ENCODE measurements at regions not wholly inside any gene's neighbourhood (a gene's known extent, or its start where the extent isn't known, plus 50 kb on each side); places are given as distances from the start of the nearest gene placed in this dataset.

DNA sequence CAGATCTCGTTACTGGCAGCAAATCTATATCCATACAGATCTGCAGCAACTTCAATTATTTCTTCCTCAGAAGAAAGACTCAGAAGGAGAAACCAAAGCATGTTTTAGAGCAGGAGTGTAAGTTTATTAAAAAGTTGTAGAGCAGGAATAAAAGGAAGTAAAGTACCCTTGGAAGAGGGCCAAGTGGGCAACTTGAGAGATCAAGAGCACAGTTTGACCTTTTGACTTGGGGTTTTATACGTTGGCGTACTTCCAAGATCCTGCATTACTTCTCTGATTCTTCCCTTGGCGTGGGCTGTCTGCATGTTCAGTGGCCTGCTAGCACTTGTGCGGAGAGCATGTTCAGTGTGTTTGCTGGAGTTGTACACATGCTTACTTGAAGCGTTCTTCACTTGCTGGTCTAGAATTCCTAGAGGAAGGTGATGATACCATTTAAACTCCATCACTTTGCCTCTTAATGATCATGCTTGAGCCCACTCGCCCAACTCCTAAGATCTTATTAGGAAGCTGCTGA, 1114.7 kb upstream of the PABPC4L start:
- DNase-seq (ENCODE audit: low spot score) = no peak

- no peak for DNase-seq (ENCODE audit: low spot score)
Observed at GRCh38 chr4:135290136-135290535, 1088.5 kb upstream of the PABPC4L start.

GRCh38 chr4:135283934-135284333, 1082.3 kb upstream of the PABPC4L start:
- DNase-seq (ENCODE audit: low spot score) = no peak

DNA sequence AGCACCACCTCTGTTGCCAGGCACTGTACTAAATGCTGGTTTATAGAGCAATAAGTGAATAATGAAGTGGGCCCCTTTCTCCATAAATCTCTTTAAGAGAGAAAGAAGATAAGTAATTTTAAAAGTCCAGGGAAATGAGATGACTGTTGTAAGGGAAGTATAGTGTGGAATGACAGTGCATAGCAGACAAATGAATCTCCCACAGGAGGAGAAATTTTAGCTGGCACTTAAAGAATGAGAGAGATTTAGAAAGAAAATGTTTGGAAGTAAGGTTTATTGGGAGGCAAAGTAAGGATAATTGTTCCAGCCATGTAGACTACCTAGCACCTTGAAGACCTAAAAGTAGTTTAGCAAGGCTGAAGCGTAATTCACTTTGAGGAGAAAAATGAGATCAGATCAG, 1081.1 kb upstream of the PABPC4L start:
- DNase-seq (ENCODE audit: low spot score) = no peak

DNA sequence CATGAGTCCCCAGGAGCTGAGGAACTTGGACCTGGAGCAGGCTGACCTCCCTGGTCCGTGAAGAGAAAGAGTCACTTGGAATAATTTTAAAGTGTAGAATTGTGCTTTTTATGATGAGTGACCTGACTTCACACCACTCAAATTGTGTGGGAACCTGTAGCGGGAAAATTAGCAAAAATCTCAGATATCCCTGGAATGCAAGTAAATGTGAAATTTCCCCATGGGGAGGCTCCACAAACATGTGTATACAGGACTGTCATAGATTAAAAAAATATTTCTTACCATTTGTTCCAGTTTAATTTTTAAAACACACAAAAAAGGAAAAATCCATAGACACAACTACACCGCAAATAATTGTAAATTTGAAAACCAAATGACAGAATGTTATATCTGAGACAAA, 1079.6 kb upstream of the PABPC4L start:
- no peak for DNase-seq (ENCODE audit: low spot score)

DNA sequence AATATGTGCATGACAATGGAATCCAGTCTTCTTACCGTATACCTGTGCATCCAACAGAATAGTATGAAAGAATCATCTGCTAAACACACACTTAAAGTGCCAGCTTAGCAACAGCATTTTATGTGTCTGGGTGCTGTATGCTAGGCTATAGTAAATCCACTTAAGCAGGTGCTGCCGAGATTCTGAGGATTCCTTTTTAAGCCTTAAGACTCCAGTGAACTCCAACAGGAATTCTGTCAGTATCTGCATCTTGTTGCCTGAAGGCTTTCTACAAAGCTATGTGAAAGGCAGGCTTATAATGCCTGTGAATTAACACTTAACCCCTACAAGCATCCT, 1076.4 kb upstream of the PABPC4L start:
- no peak for DNase-seq (ENCODE audit: low spot score)

DNA sequence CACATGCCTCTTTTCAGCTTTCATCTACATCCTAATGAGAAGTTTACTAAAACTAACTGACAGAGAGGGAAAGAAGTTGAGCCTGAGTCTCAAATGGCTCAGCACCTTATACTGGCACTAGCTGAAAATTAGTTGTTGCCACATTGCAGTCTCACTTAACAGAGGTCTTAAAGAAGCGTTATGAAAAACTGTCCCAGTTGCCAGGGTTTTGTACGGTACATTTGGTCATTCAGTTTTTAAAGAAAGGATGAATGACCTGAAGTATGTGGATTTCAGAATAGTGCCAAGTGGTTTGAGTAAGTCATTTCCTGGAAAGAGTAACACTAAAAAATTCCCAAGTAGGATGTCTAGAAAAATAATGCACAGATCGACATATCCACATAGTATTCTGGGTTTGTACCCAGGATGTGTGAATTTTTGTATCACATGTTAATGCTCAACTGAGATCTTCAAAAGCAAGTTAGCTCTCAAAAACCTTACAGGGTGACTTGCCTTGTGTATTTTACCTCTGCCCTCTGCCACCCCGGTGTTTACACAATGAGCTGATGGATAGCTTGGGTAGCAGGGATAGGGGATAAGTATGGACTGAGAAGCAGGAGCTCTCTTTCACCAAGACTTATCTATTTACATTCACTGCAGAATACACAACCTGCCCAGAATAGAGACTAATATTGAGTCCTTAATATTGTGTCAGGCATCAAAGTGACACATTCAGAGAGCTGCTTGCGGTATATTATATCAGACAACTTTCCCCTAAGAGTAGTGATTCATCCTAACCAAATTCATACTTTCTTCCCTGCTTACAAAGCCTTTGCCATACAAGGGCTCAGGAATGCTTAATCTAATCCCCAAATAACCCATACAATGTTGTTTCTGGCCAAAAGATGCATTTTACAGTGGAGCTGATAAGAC, 1075.7 kb upstream of the PABPC4L start:
- no peak for DNase-seq (ENCODE audit: low spot score)

DNA sequence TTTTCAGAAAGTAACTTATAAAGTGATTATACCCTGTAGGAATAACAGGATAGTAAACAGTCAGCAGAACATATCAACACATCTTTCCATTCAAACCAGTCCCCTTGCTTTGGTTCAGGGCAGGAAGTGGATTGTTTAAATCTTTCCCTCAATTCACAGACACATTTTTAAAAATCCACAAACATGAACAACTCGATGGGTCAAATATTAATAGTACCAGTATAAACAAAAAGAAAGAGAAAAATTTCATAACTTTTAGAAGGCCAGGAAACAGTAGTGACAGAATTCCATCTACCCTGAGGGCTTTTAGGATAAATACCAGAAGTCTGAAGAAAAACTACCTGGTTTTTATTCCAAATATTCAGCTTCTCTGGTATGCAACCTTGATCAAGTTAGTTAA, 1072.8 kb upstream of the PABPC4L start:
- DNase-seq (ENCODE audit: low spot score) = no peak

DNA sequence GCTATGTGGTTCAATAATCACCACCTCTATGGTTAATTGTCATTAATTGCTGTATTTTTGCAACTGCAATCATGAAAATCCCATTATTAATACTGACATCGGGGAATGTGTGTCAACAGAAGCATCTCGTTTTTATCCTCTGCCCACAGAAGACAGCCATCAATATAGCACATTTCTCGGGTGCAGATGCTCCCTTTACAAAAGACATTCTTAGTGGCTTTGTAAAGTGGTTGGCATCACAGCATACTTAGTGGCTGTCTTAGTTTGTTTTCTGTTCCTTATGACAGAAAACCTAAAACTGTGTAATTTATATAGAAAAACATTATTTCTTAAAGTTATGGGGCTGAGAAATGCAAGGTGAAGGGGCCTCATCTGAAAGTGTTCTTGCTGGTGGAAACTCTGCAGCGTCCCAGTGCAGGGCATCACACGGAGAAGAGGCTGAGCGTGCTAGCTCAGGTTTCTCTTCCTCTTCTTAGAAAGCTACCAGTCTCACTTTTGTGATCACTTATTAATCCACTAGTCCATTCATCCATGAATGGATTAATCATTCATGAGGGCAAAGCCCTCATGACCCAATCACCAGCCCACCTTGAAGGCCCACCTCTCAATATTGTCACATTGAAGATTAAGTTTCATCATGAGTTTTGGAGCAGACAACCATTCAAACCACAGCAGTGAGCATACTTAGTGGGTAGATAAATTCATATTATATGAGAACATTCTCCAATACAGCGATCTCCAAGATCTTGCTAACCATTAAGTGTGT, 1067.7 kb upstream of the PABPC4L start:
- DNase-seq (ENCODE audit: low spot score) = no peak

GRCh38 chr4:135268369-135268768, 1066.8 kb upstream of the PABPC4L start:
- no peak for DNase-seq (ENCODE audit: low spot score)

- DNase-seq (ENCODE audit: low spot score) = no peak
Observed at GRCh38 chr4:135267148-135267865, 1065.7 kb upstream of the PABPC4L start.

- no peak for DNase-seq (ENCODE audit: low spot score)
Observed at GRCh38 chr4:135256111-135256510, 1054.5 kb upstream of the PABPC4L start.

- DNase-seq (ENCODE audit: low spot score) = no peak
Observed at GRCh38 chr4:135250040-135250439, 1048.5 kb upstream of the PABPC4L start.

DNA sequence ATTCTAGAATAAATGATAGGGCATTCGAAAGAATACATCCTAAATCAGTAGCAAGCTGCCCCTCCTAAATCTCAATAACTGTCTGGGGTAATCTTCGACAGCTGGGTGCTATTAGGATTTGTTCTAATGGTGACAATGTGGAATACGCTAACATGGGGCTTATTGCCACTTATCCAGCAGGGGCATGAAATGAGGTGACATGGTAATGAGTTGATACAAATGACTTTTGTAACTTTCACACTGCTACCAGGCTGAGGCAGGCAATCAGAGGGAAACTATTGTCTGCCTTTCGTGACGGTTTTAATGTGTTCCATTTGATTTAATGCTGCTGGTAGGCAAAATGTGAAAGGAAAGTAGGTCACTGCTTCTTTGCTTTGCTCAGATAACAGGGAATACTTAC, 1047.4 kb upstream of the PABPC4L start:
- DNase-seq (ENCODE audit: low spot score) = no peak

- DNase-seq (ENCODE audit: low spot score) = no peak
Observed at GRCh38 chr4:135244696-135245095, 1043.1 kb upstream of the PABPC4L start.

DNA sequence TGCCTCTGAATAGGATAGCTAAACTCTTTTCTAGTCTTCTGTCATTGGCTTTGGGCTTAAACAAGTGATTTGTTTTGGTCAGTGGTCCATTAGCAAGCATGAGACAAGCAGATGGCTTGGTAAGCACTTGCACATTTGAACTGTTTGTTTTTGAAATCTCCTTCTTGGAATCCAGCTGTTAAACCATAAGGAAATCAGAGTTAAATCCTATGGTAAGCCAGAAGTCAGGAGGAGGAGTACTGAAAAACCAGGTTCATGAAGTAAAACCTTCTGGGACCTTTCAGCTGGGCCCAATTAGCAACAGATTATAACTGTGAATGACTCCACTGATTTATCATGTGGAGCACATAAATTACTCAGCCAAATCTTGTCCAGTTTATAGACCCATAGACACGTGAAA, 1042.5 kb upstream of the PABPC4L start:
- DNase-seq (ENCODE audit: low spot score) = no peak

DNA sequence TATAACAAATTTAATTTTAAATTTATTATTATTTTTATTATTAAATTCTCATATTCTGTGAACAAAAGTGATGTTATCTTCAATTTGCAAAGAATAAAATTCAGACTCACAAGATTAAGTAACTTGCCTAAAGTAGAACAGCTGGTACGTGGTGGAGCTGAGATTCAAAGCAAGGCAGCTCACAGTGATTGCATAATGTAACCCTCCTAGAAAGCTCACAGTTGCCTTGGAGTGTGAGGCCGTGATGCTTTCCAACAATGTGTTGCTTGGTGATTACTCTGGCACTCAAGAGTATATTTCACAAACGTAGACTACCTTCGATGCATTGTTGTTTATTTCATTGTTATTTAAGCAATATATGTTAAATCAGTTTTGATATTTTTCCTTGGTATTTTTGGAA, 1039.2 kb upstream of the PABPC4L start:
- no peak for DNase-seq (ENCODE audit: low spot score)

GRCh38 chr4:135239964-135240363, 1038.4 kb upstream of the PABPC4L start:
- DNase-seq (ENCODE audit: low spot score) = no peak

DNA sequence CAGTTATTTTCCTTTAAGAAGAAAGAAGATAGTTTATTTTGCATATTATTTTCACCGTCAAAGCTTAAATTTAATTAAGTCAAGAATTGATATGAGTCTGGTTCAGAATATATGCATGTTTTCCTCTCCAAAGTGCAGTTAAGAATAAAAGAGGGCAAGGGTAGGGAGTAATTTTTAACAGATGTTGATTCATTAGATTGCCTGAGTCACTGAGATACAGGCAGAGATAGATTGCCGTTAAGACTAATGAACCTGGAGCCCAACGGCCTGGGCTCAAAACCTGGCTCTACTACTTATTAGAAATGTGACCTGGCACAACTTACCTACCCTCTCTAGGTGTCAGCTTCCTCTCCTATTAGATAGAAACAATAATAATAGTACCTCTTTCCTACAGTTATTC, 1037.4 kb upstream of the PABPC4L start:
- DNase-seq (ENCODE audit: low spot score) = no peak

DNA sequence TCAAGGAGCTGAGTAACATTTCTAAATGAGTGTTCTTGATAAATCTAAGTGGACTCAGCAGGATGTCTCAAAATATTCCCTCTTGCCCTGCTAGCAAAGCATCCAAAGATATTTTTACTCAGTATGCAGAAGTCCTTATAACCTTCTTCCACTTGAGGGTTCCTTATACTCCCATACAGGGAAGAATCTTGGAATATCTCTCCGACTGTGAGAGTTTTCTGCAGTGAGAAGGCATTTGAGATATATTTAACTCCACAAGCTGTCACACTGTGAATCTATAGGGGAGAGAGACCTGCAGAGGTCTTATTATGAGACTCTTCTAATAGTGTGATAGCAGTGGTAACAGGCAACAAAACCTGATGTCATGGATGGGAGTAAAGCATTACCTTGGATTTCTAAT, 1034.5 kb upstream of the PABPC4L start:
- DNase-seq (ENCODE audit: low spot score) = no peak

DNA sequence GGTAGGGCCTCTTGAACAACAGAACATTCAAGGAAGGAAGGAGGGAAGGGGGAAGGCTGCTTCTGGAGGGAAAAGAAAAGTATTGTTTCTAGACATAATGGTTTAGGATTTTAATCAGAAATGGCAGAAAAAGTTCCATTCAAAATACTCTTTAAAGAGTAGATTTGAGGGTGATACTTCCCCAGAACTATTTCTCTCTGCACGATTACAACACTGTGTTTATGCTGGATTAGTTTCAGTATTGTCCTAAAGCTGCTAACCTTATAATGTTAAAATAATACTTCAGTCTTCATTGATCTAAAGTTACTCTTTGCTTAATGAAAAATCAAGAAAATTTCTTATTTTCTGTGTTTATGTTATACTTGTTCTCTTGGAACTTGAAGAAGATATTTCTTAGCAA, 1026.3 kb upstream of the PABPC4L start:
- no peak for DNase-seq (ENCODE audit: low spot score)

DNA sequence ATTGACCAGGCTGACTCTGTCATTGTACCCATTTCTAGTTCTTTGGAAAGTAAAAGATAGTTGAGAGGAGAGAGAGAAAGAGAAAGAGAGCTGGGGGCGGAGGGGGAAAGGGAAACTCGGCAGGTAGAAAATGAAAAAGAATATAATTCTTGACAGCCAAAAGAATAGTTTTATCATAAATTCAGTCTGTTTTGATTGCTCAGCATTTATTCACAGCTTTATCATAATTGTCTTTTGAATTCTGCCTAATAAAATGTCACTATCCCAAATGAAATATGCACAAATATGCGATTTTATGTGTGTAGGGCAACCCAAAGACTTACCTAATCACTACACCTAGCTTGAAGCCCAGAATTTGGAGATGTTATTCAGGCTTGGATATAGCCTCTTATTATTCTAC, 1024.0 kb upstream of the PABPC4L start:
- DNase-seq (ENCODE audit: low spot score) = no peak

GRCh38 chr4:135210341-135210740, 1008.8 kb upstream of the PABPC4L start:
- no peak for DNase-seq (ENCODE audit: low spot score)

Measured in activated CD4-positive, alpha-beta T cell treated with anti-CD3 and anti-CD28 coated beads, Interleukin-2, Interleukin-4, amounts not matched to agents 100 ng/mL and 50 ng/mL, durations not matched to agents 16 hours and 8 hours (primary cell).